Peyer's patch (tissue), 4 donors: ENCODE measurements at regions not wholly inside any gene's neighbourhood (a gene's known extent, or its start where the extent isn't known, plus 50 kb on each side); places are given as distances from the start of the nearest gene placed in this dataset.
"Not testable (repeated sequence)": the region's sequence is repeated elsewhere in the genome, so short reads cannot be mapped to it uniquely, and the experiment has no call there.

ENCODE experiments used
- DNase-seq, 3 donors: peaks; one replicate each; pipeline ENCODE4 v3.0.0-alpha.2; 2017 to 2019
- H3K27ac ChIP-seq, 4 donors: fragments of 200-600 bp; sonication (generic); one replicate each; pipeline ENCODE4 v1.5.1; 2016 to 2019
- H3K27me3 ChIP-seq, 2 donors: fragments of 200-600 bp; sonication (generic); one replicate each; pipeline ENCODE4 v1.5.1; 2019
- H3K36me3 ChIP-seq, 3 donors: fragments of 200-600 bp; sonication (generic); one replicate each; pipeline ENCODE4 v1.5.1; 2016 to 2019
- H3K4me1 ChIP-seq, 4 donors: fragments of 200-600 bp; sonication (generic); one replicate each; pipeline ENCODE4 v1.5.1; 2016 to 2019
- H3K4me3 ChIP-seq, 4 donors: fragments of 200-600 bp; sonication (generic); 1 replicate in 3 of 4; 2 replicates in 1 of 4; pipeline ENCODE4 v1.5.1; 2016 to 2019; ENCODE audit warnings: mild to moderate bottlenecking in 1 of 4
- H3K9me3 ChIP-seq, 4 donors: fragments of 200-600 bp; sonication (generic); one replicate each; pipeline ENCODE4 v1.5.1; 2016 to 2019; ENCODE audit warnings: mild to moderate bottlenecking in 1 of 4
- POLR2A ChIP-seq, 2 donors: fragments of 450-650 bp; IDR thresholded peaks; one replicate each; pipeline ENCODE4 v1.5.1; 2017; ENCODE audit warnings: antibody characterized with exemption in 2 of 2, mild to moderate bottlenecking in 2 of 2, moderate library complexity in 2 of 2
- TF ChIP-seq, protein P1 (sequence below), 6 experiments: fragments of 450-650 bp in 4 of 6; fragments of 200-600 bp in 2 of 6; sonication (generic) in 1 of 6; IDR thresholded peaks; one replicate each; pipeline ENCODE4 v1.5.1; 2017 to 2019; ENCODE audit warnings: antibody characterized with exemption in 6 of 6, mild to moderate bottlenecking in 3 of 6, moderate library complexity in 1 of 6

DNA sequence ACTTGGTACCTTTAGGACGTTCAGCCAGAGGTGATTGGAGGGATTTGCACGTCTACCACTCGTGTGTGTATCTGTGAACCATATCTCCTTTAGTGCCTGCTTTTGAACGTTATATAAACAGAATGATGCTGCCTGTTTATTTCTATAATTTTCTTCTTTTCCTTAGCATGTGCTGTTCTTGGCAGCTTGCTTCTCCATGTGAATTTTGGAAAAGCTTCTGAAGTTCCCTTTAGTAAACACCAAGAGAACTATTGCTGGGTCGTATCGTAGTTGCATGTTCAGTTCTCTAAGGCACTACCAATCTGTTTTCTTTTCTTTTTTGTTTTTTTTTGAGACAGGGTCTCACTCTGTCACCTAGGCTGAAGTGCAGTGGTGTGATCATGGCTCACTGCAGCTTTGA lies 73.8 kb upstream of the FANCC start:
- DNase-seq, H3K4me1 ChIP-seq, H3K4me3 ChIP-seq, H3K36me3 ChIP-seq, H3K27me3 ChIP-seq, H3K9me3 ChIP-seq, H3K27ac ChIP-seq: not testable (repeated sequence)

DNA sequence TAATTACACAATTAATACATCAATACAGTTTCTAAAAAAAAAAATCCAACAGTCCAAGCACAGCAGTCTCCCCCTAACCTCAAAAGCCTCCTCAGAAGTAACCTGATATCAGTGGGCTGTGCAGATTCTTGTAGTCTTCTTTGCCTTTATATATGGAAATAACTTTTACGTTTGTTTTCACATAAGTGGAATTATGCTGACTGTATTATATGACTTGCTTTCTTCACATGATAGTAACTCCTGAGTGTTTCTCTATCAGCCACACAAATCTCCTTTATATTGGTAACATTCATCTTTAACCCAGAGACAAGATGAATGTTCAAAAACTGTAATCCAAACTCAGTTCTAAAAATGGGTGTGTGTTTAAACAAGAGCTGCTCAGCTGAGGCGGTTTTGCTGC lies 71.9 kb upstream of the FANCC start:
- Histone ChIP-seq H3K4me1 (no peaks in the 10 kb centered on the region), H3K27ac (no peak overlapping the region), H3K4me3 (no peak overlapping the region), H3K27me3 (no peaks in the 10 kb centered on the region), H3K9me3 (no peaks in the 10 kb centered on the region), H3K36me3 (no peaks in the 10 kb centered on the region)
- no peak for DNase-seq
- no peak for TF ChIP-seq POLR2A (IDR thresholded peaks at IDR 0.05)
- TF ChIP-seq, protein P1, sequence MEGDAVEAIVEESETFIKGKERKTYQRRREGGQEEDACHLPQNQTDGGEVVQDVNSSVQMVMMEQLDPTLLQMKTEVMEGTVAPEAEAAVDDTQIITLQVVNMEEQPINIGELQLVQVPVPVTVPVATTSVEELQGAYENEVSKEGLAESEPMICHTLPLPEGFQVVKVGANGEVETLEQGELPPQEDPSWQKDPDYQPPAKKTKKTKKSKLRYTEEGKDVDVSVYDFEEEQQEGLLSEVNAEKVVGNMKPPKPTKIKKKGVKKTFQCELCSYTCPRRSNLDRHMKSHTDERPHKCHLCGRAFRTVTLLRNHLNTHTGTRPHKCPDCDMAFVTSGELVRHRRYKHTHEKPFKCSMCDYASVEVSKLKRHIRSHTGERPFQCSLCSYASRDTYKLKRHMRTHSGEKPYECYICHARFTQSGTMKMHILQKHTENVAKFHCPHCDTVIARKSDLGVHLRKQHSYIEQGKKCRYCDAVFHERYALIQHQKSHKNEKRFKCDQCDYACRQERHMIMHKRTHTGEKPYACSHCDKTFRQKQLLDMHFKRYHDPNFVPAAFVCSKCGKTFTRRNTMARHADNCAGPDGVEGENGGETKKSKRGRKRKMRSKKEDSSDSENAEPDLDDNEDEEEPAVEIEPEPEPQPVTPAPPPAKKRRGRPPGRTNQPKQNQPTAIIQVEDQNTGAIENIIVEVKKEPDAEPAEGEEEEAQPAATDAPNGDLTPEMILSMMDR (IDR thresholded peaks at IDR 0.05) = no peak

DNA sequence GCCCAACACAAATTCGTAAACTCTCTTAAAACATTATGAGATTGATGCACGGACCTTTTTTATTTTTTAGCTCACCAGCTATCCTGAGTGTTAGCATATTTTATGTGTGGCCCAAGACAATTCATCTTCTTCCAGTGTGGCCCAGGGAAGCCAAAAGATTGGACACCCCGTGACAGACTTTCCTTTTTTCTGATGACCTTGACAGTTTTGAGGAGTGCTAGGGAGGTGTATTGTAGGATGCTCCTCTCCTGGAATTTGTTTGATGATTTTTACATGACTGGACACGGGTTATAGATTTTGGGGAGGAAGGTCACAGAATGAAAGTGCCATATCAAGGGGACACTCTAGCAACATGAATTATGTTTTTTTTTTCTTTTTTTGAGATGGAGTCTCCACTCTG lies 69.3 kb upstream of the FANCC start:
- Histone ChIP-seq H3K27me3 (no peaks in the 10 kb centered on the region), H3K9me3 (no peaks in the 10 kb centered on the region), H3K36me3 (no peaks in the 10 kb centered on the region), H3K27ac (no peak overlapping the region), H3K4me1 (no peaks in the 10 kb centered on the region), H3K4me3 (no peak overlapping the region)
- TF ChIP-seq, protein P1 (IDR thresholded peaks at IDR 0.05) = no peak
- no peak for TF ChIP-seq POLR2A (IDR thresholded peaks at IDR 0.05)
- no peak for DNase-seq

DNA sequence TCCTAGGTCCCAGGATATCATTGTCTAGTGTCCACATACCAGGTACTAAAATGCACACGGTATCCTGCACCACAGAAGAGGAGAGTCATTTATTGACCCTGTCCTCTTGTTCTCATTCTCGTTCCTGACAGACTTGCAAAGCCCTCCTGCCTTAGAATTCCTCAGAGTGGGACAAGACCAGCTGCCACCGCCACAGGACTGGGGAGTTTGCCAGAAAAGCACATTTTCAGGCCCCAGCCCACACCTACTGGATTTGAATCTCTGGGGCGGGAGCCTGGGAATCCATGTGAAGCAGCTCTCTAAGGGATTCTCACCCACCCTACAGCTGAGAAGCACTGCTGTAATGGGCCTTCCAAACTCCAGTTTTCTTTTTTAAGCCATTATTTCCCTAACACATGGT lies 68.0 kb upstream of the FANCC start:
- DNase-seq = no peak
- Histone ChIP-seq H3K9me3 (no peaks in the 10 kb centered on the region), H3K36me3 (no peaks in the 10 kb centered on the region), H3K4me1 (no peaks in the 10 kb centered on the region), H3K27ac (no peak overlapping the region), H3K27me3 (no peaks in the 10 kb centered on the region), H3K4me3 (no peak overlapping the region)
- TF ChIP-seq POLR2A (IDR thresholded peaks at IDR 0.05) = no peak
- TF ChIP-seq, protein P1 (IDR thresholded peaks at IDR 0.05) = no peak

DNA sequence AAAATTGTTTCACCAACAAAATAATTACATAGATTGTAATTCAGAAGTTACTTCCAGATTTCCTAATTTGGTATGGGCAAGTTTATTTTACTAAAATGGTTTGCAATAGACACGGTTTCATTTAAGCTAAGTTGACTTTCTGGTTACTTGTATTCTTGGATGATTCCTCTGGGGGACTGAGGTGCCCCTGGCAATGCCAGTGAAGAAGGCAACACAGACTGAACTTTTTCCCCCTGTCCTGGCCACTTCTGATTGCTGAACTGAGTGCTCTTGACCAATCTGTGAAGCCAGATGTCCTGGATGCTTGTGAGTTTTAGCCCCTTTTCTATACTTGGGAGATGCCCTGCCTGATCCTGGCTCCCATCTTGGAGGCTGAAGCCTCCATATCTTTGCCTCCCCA lies 66.3 kb upstream of the FANCC start:
- Histone ChIP-seq H3K9me3 (no peaks in the 10 kb centered on the region), H3K4me1 (no peaks in the 10 kb centered on the region), H3K27ac (no peak overlapping the region), H3K4me3 (no peak overlapping the region), H3K27me3 (no peaks in the 10 kb centered on the region), H3K36me3 (no peaks in the 10 kb centered on the region)
- DNase-seq = no peak
- TF ChIP-seq, protein P1 (IDR thresholded peaks at IDR 0.05) = no peak
- TF ChIP-seq POLR2A (IDR thresholded peaks at IDR 0.05) = no peak

DNA sequence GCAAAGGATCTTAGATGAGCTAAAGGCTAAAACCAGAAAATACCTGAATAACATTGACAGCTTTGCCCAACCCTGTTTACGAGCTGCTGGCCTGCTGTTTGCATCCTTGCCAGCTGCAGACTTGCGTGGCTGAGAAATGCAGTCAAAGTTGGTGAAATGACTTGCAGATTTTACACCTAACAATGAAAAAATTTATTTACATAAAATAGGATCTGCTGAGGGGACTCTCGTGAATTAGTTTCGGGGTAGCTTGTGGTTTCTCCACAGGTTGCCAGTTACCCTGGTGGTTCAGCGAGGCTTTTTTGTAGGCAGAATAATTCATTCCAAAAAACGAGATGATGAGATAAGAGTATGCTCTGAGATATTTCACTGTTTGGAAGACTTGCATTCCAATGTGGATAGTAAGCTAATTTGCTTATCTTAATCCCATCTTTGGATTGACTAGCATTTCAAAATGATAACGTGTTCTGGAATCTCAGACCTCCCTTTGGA lies 65.7 kb upstream of the FANCC start:
- no peak for TF ChIP-seq POLR2A (IDR thresholded peaks at IDR 0.05)
- TF ChIP-seq, protein P1 (IDR thresholded peaks at IDR 0.05) = no peak
- no peaks in the 10 kb centered on the region for H3K27me3 ChIP-seq
- H3K4me1 ChIP-seq = no peaks in the 10 kb centered on the region
- no peaks in the 10 kb centered on the region for H3K9me3 ChIP-seq
- H3K36me3 ChIP-seq = no peaks in the 10 kb centered on the region
- no peak overlapping the region for H3K27ac ChIP-seq
- no peak for DNase-seq
- H3K4me3 ChIP-seq = no peak overlapping the region
